B cell (primary cell): ENCODE measurements at regions not wholly inside any gene's neighbourhood (a gene's known extent, or its start where the extent isn't known, plus 50 kb on each side); places are given as distances from the start of the nearest gene placed in this dataset.

ENCODE experiments used
- ATAC-seq: fragments of 200-7000 bp; cut with Tn5 transposase; one replicate; pipeline ENCODE4 v1.10.0; 2021; ENCODE audit warnings: low read depth, mild to moderate bottlenecking, moderate number of reproducible peaks, moderate library complexity
- CTCF ChIA-PET: fragments of 350-600 bp; sonication (Branson Sonifier 250); formaldehyde crosslinking; loops from one replicate; lab custom pipeline; 2021; ENCODE audit warnings: antibody characterized with exemption, inconsistent platforms; lab: Charles Lee
- POLR2A ChIA-PET: fragments of 350-600 bp; sonication (Branson Sonifier 250); formaldehyde crosslinking; loops from one replicate; lab custom pipeline; 2021; ENCODE audit warnings: antibody characterized with exemption; lab: Charles Lee
- DNase-seq: peaks from one replicate; pipeline ENCODE4 v3.0.0; 2013
- H2AFZ ChIP-seq: 2 replicates; pipeline ENCODE4 v1.6.1; 2012; ENCODE audit warnings: mild to moderate bottlenecking, low read depth, low read length; ENCODE audit not compliant: insufficient read depth, poor library complexity, severe bottlenecking
- H3K27ac ChIP-seq, 2 donors: 1 replicate in 1 of 2; 2 replicates in 1 of 2; pipeline ENCODE4 v1.5.1; 2012 to 2013; ENCODE audit warnings: low read length in 2 of 2, mild to moderate bottlenecking in 2 of 2, moderate library complexity in 1 of 2
- H3K27me3 ChIP-seq, 4 experiments: fragments of 200-600 bp in 1 of 4; sonication (generic) in 1 of 4; replicated peaks in 1 of 4; 1 replicate in 2 of 4; 2 replicates in 2 of 4; pipeline versions ENCODE4 v1.6.1 to v1.7.0; 2013 to 2016; ENCODE audit warnings: low read length in 3 of 4, mild to moderate bottlenecking in 2 of 4, mixed read lengths in 1 of 4, moderate library complexity in 1 of 4; ENCODE audit not compliant: insufficient read depth in 4 of 4, control insufficient read depth in 3 of 4; ENCODE audit errors: control extremely low read depth in 1 of 4
- H3K36me3 ChIP-seq, 2 experiments: replicated peaks in 1 of 2; 1 replicate in 1 of 2; 2 replicates in 1 of 2; pipeline versions ENCODE4 v1.6.1 to v1.7.1; 2013; ENCODE audit warnings: low read length in 1 of 2; ENCODE audit not compliant: insufficient read depth in 2 of 2, control insufficient read depth in 1 of 2; ENCODE audit errors: control extremely low read depth in 1 of 2, extremely low read depth in 1 of 2
- H3K4me1 ChIP-seq, 2 donors: fragments of 200-600 bp in 1 of 2; sonication (generic) in 1 of 2; 1 replicate in 1 of 2; 2 replicates in 1 of 2; pipeline versions ENCODE4 v1.5.1 to v1.6.1; 2013 to 2017; ENCODE audit warnings: low read length in 2 of 2; ENCODE audit not compliant: control insufficient read depth in 2 of 2, insufficient read depth in 2 of 2
- H3K4me2 ChIP-seq: replicated peaks from 2 replicates; pipeline ENCODE3; 2012; ENCODE audit warnings: mild to moderate bottlenecking, low read depth, low read length; ENCODE audit not compliant: poor library complexity, severe bottlenecking
- H3K4me3 ChIP-seq, 5 experiments: fragments of 200-600 bp in 1 of 5; sonication (generic) in 1 of 5; 1 replicate in 3 of 5; 2 replicates in 2 of 5; pipeline versions ENCODE4 v1.5.1 to v1.7.0; 2011 to 2016; ENCODE audit warnings: low read length in 4 of 5, mild to moderate bottlenecking in 4 of 5, low read depth in 2 of 5, control low read depth in 1 of 5, moderate library complexity in 1 of 5; ENCODE audit not compliant: insufficient read depth in 1 of 5; ENCODE audit errors: control extremely low read depth in 1 of 5, extremely low read depth in 1 of 5
- H3K79me2 ChIP-seq: fragments of 200-600 bp; sonication (generic); one replicate; pipeline ENCODE4 v1.6.0; 2016; ENCODE audit warnings: low read length; ENCODE audit not compliant: control insufficient read depth, insufficient read depth
- H3K9ac ChIP-seq: fragments of 200-600 bp; sonication (generic); 2 replicates; pipeline ENCODE4 v1.6.1; 2017; ENCODE audit warnings: mild to moderate bottlenecking, low read length, moderate library complexity
- H3K9me3 ChIP-seq, 3 donors: one replicate each; pipeline versions ENCODE4 v1.6.1 to v1.7.1; 2013; ENCODE audit warnings: low read length in 2 of 3; ENCODE audit not compliant: control insufficient read depth in 2 of 3, insufficient read depth in 1 of 3; ENCODE audit errors: control extremely low read depth in 1 of 3
- H4K20me1 ChIP-seq: 2 replicates; pipeline ENCODE4 v1.6.0; 2012; ENCODE audit warnings: mild to moderate bottlenecking, low read length; ENCODE audit not compliant: insufficient read depth, control insufficient read depth, poor library complexity, severe bottlenecking
- H3K27ac Mint-ChIP-seq: one replicate; pipeline ENCODE4 v1.8.0; 2021; ENCODE audit warnings: mixed read lengths
- H3K27me3 Mint-ChIP-seq: one replicate; pipeline ENCODE4 v1.8.0; 2021; ENCODE audit warnings: mixed read lengths
- H3K4me1 Mint-ChIP-seq: one replicate; pipeline ENCODE4 v1.8.0; 2021; ENCODE audit warnings: mixed read lengths
- H3K4me3 Mint-ChIP-seq: one replicate; pipeline ENCODE4 v1.8.0; 2021; ENCODE audit warnings: mixed read lengths
- H3K9me3 Mint-ChIP-seq: one replicate; pipeline ENCODE4 v1.8.0; 2022; ENCODE audit warnings: mixed read lengths; ENCODE audit not compliant: insufficient read depth
- EZH2 ChIP-seq: IDR thresholded peaks from 2 replicates; pipeline ENCODE4 v1.6.1; 2012; ENCODE audit warnings: borderline replicate concordance, low read depth, mild to moderate bottlenecking, moderate library complexity, low read length; ENCODE audit not compliant: insufficient read depth, poor library complexity, severe bottlenecking
- WGBS: methylation state at CpG from one replicate; pipeline ENCODE4 v1.1.5; 2013; ENCODE audit warnings: missing lambda C conversion rate; ENCODE audit not compliant: insufficient coverage; 5-methylcytosine and 5-hydroxymethylcytosine counted together
- intact Hi-C: fragments of 100-400 bp; cut with micrococcal nuclease; formaldehyde crosslinking; loops from one replicate; pipeline ENCODE4 v1.10.0; 2022
- TF ChIP-seq, protein P1 (sequence below): fragments of 200-600 bp; IDR thresholded peaks from one replicate; pipeline ENCODE4 v1.8.0; 2022; ENCODE audit warnings: antibody characterized with exemption, mild to moderate bottlenecking

DNA sequence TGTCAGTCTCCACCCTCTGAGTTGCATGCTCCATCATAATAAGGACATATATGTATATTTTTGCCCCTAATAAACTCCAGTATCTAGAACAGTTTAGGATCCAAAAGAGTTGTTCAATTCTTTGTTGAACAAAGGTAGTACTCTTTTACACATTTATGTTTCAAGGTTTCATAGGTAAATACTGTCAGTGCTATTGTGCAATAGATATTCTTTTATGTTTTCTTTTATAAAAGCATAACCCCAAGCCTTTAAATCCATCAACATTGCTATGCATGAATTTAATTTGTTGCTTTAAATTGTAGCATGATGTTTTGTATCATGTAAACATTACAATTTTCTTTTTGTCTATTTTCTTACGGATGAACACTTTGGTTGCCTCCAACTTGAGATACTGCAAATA lies 469.7 kb upstream of the COBL start:
- TF ChIP-seq, protein P1, sequence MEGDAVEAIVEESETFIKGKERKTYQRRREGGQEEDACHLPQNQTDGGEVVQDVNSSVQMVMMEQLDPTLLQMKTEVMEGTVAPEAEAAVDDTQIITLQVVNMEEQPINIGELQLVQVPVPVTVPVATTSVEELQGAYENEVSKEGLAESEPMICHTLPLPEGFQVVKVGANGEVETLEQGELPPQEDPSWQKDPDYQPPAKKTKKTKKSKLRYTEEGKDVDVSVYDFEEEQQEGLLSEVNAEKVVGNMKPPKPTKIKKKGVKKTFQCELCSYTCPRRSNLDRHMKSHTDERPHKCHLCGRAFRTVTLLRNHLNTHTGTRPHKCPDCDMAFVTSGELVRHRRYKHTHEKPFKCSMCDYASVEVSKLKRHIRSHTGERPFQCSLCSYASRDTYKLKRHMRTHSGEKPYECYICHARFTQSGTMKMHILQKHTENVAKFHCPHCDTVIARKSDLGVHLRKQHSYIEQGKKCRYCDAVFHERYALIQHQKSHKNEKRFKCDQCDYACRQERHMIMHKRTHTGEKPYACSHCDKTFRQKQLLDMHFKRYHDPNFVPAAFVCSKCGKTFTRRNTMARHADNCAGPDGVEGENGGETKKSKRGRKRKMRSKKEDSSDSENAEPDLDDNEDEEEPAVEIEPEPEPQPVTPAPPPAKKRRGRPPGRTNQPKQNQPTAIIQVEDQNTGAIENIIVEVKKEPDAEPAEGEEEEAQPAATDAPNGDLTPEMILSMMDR: no peak
- ATAC-seq: no peak
- H3K79me2 ChIP-seq: no peaks in the 10 kb centered on the region
- H3K4me3 ChIP-seq: no peak overlapping the region
- WGBS: no CpG with 5 or more reads among the region's 1 CpG
- no peak overlapping the region for H3K9ac ChIP-seq
- H4K20me1 ChIP-seq: no peaks in the 10 kb centered on the region
- intact Hi-C loops: no loop called here
- Mint-ChIP-seq H3K27ac (no peak overlapping the region), H3K27me3 (no peaks in the 10 kb centered on the region), H3K9me3 (peaks cover 7% of the 10 kb centered on the region), H3K4me3 (no peak overlapping the region), H3K4me1 (no peaks in the 10 kb centered on the region)
- no peak overlapping the region for H3K4me2 ChIP-seq
- DNase-seq: no peak
- H3K4me1 ChIP-seq: no peaks in the 10 kb centered on the region
- H2AFZ ChIP-seq: no peak overlapping the region
- H3K36me3 ChIP-seq: no peaks in the 10 kb centered on the region
- H3K9me3 ChIP-seq: peaks cover 0 to 3% (median 0%) of the 10 kb centered on the region in 3 donors
- no peaks in the 10 kb centered on the region for H3K27me3 ChIP-seq
- POLR2A ChIA-PET: no interaction called here
- no peak overlapping the region for H3K27ac ChIP-seq
- CTCF ChIA-PET: no interaction called here

DNA sequence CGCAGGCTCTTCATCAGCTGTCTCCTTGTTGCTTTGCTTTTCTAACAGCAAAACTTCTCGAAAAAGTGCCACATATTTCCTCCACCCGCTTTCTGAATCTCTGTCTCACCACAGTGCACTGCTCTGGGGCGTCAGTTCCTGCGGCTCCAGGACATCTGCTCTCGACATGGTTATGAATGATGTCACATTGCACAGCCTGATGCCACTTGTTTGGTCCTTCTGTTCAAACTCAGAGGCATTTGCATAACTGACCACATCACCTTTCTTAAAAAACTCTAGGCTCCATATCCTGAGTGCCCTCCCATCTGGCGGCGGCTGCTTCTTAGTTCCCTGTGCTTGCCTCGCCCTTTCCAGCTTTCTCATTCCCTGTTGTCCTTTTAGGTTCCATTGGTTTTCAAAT lies 469.3 kb upstream of the COBL start:
- Histone ChIP-seq H3K9me3 (peaks cover 0 to 3% (median 0%) of the 10 kb centered on the region in 3 donors), H3K4me1 (no peaks in the 10 kb centered on the region), H3K79me2 (no peaks in the 10 kb centered on the region), H3K4me3 (no peak overlapping the region), H3K36me3 (no peaks in the 10 kb centered on the region), H3K27me3 (no peaks in the 10 kb centered on the region), H4K20me1 (no peaks in the 10 kb centered on the region), H3K27ac (no peak overlapping the region), H3K9ac (no peak overlapping the region), H3K4me2 (no peak overlapping the region), H2AFZ (no peak overlapping the region)
- no peak for DNase-seq
- ChIA-PET CTCF (no interaction called here), POLR2A (no interaction called here)
- Mint-ChIP-seq H3K9me3 (peaks cover 7% of the 10 kb centered on the region), H3K4me1 (no peaks in the 10 kb centered on the region), H3K27me3 (no peaks in the 10 kb centered on the region), H3K4me3 (no peak overlapping the region), H3K27ac (no peak overlapping the region)
- WGBS: 90% methylated on average over 9 of the region's 9 CpGs
- TF ChIP-seq EZH2: no peak
- TF ChIP-seq, protein P1: no peak
- intact Hi-C loops: no loop called here
- ATAC-seq: no peak
